SK-N-SH (cell line): ENCODE measurements at regions not wholly inside any gene's neighbourhood (a gene's known extent, or its start where the extent isn't known, plus 50 kb on each side); places are given as distances from the start of the nearest gene placed in this dataset.

Source experiments
- CHD2 ChIP-seq: fragments of 150-350 bp; IDR thresholded peaks from 2 replicates; pipeline ENCODE4 v1.6.1; 2018; ENCODE audit warnings: low read length; ENCODE audit not compliant: partially characterized antibody
- EP300 ChIP-seq, 2 experiments: IDR thresholded peaks; 2 replicates each; pipeline versions ENCODE4 v1.4.0 to v1.6.1; 2012; ENCODE audit warnings: borderline replicate concordance in 1 of 2, low read depth in 1 of 2, low read length in 1 of 2
- FOXM1 ChIP-seq: IDR thresholded peaks from 2 replicates; pipeline ENCODE4 v1.4.0; 2012; ENCODE audit warnings: low read depth, mild to moderate bottlenecking
- GABPA ChIP-seq: IDR thresholded peaks from 2 replicates; pipeline ENCODE4 v1.4.0; 2012; ENCODE audit warnings: low read depth, mild to moderate bottlenecking
- MAX ChIP-seq: IDR thresholded peaks from 2 replicates; pipeline ENCODE4 v1.4.0; 2012; ENCODE audit warnings: low read depth
- MXI1 ChIP-seq: IDR thresholded peaks from 2 replicates; pipeline ENCODE4 v1.6.1; 2012; ENCODE audit warnings: mild to moderate bottlenecking, low read depth, low read length, improper control_type of control experiment
- NRF1 ChIP-seq: IDR thresholded peaks from 2 replicates; pipeline ENCODE4 v1.6.1; 2012; ENCODE audit warnings: low read depth, mild to moderate bottlenecking, low read length
- POLR2AphosphoS5 ChIP-seq: IDR thresholded peaks from 2 replicates; pipeline ENCODE4 v1.6.1; 2012; ENCODE audit warnings: low read depth, low read length
- RCOR1 ChIP-seq: fragments of 150-350 bp; IDR thresholded peaks from 2 replicates; pipeline ENCODE4 v1.6.1; 2017; ENCODE audit warnings: antibody characterized with exemption, low read length
- REST ChIP-seq: IDR thresholded peaks from 2 replicates; pipeline ENCODE4 v1.6.1; 2012; ENCODE audit warnings: mild to moderate bottlenecking, low read depth, low read length, moderate library complexity
- SMC3 ChIP-seq: IDR thresholded peaks from 2 replicates; pipeline ENCODE4 v1.6.1; 2012; ENCODE audit warnings: low read depth, low read length, improper control_type of control experiment
- TF ChIP-seq, protein P1 (sequence below): fragments of 200-600 bp; sonication (generic); IDR thresholded peaks from 2 replicates; pipeline ENCODE4 v1.6.1; 2017; ENCODE audit warnings: antibody characterized with exemption, mild to moderate bottlenecking, moderate library complexity

GRCh38 chr2:18244845-18245244 lies 315.6 kb downstream of the RDH14 start:
- TF ChIP-seq, protein P1, sequence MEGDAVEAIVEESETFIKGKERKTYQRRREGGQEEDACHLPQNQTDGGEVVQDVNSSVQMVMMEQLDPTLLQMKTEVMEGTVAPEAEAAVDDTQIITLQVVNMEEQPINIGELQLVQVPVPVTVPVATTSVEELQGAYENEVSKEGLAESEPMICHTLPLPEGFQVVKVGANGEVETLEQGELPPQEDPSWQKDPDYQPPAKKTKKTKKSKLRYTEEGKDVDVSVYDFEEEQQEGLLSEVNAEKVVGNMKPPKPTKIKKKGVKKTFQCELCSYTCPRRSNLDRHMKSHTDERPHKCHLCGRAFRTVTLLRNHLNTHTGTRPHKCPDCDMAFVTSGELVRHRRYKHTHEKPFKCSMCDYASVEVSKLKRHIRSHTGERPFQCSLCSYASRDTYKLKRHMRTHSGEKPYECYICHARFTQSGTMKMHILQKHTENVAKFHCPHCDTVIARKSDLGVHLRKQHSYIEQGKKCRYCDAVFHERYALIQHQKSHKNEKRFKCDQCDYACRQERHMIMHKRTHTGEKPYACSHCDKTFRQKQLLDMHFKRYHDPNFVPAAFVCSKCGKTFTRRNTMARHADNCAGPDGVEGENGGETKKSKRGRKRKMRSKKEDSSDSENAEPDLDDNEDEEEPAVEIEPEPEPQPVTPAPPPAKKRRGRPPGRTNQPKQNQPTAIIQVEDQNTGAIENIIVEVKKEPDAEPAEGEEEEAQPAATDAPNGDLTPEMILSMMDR, result no peak
- TF ChIP-seq GABPA, result no peak
- TF ChIP-seq CHD2, result no peak
- TF ChIP-seq NRF1, result no peak
- no peak for TF ChIP-seq REST
- no peak for TF ChIP-seq EP300 (IDR thresholded peaks at IDR 0.05; ENCODE audit: borderline replicate concordance in 1 of 2, low read depth in 1 of 2, low read length in 1 of 2)
- TF ChIP-seq SMC3, result no peak
- TF ChIP-seq MAX, result no peak
- no peak for TF ChIP-seq MXI1
- no peak for TF ChIP-seq RCOR1
- TF ChIP-seq POLR2AphosphoS5, result no peak
- no peak for TF ChIP-seq FOXM1
